ENCODE measurements at regions not wholly inside any gene's neighbourhood (a gene's known extent, or its start where the extent isn't known, plus 50 kb on each side); places are given as distances from the start of the nearest gene placed in this dataset.
"Not testable (repeated sequence)": the region's sequence is repeated elsewhere in the genome, so short reads cannot be mapped to it uniquely, and the experiment has no call there.

DNA sequence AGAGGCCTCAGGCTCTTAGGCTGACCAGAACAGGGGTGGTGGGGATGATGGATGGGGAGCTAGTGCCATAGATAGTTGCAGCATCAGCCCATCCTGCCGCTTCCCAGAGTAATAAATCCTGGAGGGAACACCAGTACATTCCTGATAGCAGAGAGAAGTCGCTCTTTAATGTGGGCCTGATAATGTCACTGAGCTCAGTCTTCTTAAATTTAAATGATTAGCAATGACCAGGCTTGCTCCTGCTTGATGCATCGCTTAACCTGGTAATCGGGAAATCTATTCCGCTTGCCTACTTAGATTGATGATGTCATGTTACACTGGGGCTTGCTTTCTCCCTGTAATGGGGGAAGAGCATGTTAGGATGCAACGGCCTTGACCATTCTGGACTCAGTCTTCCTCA lies 218.6 kb upstream of the PLXNA2 start:
- ATAC-seq (no peak), DNase-seq (ENCODE audit: low spot score in 2 of 2) (no peak)
- no peak overlapping the region for H3K4me3 Mint-ChIP-seq
- no peak overlapping the region for H3K27ac Mint-ChIP-seq
- no peaks in the 10 kb centered on the region for H3K9me3 Mint-ChIP-seq
- H3K36me3 Mint-ChIP-seq = no peaks in the 10 kb centered on the region
- no peaks in the 10 kb centered on the region for H3K4me1 Mint-ChIP-seq

DNA sequence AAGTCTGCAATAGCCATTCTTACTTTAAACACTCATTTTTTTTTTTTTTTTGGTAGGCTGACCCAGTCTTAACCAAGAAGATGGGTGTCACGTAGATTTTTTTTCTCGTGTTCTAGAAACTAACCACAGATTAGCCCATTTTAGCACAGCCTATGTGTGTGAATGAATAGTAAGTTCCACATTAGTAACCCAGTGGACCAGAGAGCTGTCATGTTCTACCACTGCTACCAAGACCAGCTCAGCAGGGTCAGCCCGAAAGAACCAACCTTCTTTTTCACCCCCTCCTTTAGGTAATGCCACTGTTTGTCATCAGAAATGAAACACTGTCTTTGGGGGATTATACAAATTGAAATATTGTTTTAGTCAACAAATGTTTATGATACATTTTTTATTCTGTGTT lies 221.1 kb upstream of the PLXNA2 start:
- no peak overlapping the region for H3K27ac Mint-ChIP-seq
- no peak overlapping the region for H3K4me3 Mint-ChIP-seq
- DNase-seq (ENCODE audit: low spot score in 2 of 2) (no peak), ATAC-seq (no peak)
- no peaks in the 10 kb centered on the region for H3K9me3 Mint-ChIP-seq
- no peaks in the 10 kb centered on the region for H3K4me1 Mint-ChIP-seq
- no peaks in the 10 kb centered on the region for H3K36me3 Mint-ChIP-seq

DNA sequence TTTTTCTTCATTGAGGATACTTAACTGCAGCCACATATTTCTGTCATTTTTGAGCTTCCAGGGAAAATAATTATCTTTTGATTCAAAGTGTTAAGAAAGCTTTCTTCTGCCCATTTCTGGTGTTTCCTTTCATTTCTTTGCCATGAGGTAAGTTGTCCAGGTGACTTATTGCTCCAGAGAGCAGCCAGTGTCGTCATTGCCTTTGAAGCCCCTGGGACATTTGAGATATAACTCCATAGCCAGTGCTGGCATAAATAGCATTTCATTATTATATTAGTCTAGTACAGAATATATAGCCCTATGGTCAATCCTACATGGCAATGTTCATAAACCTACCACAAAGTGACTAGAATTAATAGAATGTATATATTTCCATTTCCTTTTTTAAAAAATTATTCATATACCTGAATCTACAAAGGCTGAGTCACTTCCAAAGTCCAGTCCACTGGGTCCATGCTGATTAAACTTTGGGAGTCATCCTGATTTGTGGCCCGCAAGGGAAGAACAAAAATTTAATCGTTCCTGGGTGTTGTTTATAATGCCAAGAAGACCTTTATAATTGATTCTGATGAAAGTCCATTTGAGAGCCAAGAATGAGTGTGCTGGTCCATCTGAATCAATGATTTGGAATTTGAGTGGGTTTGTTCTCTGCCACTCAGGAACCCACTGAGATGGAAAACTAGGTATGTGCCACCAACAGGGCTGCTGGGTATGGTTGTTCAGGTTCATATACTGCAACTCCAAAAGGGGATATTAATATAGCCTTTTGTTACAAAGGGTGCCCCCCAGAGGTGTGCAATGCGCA lies 221.8 kb upstream of the PLXNA2 start:
- Mint-ChIP-seq H3K36me3 (no peaks in the 10 kb centered on the region), H3K27ac (no peak overlapping the region), H3K9me3 (no peaks in the 10 kb centered on the region), H3K4me3 (no peak overlapping the region), H3K4me1 (no peaks in the 10 kb centered on the region)
- DNase-seq (ENCODE audit: low spot score in 2 of 2) = no peak
- no peak for ATAC-seq

DNA sequence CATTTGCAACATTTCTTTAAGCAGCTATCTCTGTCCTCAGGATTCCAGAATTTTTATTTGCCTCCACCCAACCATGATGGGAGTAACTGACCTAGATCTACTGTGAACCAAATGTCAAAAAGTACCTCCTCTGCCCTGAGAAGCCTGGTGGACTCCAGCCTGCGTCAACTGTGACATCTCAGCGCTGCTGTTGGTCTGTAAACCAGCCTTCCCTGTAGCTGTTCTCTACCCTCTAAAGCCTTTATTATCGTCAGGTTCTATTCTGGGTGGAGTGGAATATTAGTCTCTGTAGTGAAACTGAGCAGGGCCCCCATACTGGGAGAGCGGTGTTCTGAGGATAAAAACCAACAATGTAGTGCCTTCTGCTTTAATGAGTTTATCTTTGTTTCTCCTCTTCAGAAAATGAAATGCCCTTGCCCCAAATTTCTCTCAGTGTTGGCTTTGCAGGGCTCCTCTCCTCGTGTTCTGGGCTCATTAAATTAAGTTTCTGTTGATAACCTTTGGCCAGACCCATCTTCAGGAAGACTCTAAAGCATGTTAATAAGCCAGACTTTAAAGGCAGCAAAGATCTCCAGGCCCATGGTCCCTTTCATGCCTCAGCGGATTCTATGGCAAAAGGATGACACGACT lies 223.1 kb upstream of the PLXNA2 start:
- no peak for ATAC-seq
- H3K36me3 Mint-ChIP-seq = no peaks in the 10 kb centered on the region
- no peak overlapping the region for H3K27ac Mint-ChIP-seq
- H3K4me3 Mint-ChIP-seq = no peak overlapping the region
- no peak for DNase-seq (ENCODE audit: low spot score in 2 of 2)
- no peaks in the 10 kb centered on the region for H3K9me3 Mint-ChIP-seq
- H3K4me1 Mint-ChIP-seq = no peaks in the 10 kb centered on the region

DNA sequence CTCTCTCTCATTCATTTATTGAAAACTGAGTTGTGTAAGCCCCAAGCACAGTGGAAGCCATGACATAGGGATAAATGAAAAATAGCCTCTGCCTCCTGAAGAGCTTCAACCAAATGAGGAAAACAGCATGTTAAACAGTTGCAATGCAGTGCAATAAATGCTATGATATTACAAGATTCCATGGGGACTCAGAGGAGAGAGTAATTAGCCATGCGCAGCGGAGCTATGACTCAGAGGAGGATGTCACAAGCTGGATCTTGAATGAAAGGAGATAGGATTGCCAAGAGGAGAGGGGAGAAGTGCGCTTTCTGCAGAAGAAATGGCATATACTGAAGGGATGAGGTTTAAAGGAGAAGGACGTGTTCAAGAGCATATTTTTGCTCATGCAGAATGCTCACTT lies 231.3 kb upstream of the PLXNA2 start:
- ATAC-seq = no peak
- no peak overlapping the region for H3K4me3 Mint-ChIP-seq
- no peak for DNase-seq (ENCODE audit: low spot score in 2 of 2)
- no peaks in the 10 kb centered on the region for H3K36me3 Mint-ChIP-seq
- H3K4me1 Mint-ChIP-seq = no peaks in the 10 kb centered on the region
- H3K27ac Mint-ChIP-seq = no peak overlapping the region
- H3K9me3 Mint-ChIP-seq = no peaks in the 10 kb centered on the region

DNA sequence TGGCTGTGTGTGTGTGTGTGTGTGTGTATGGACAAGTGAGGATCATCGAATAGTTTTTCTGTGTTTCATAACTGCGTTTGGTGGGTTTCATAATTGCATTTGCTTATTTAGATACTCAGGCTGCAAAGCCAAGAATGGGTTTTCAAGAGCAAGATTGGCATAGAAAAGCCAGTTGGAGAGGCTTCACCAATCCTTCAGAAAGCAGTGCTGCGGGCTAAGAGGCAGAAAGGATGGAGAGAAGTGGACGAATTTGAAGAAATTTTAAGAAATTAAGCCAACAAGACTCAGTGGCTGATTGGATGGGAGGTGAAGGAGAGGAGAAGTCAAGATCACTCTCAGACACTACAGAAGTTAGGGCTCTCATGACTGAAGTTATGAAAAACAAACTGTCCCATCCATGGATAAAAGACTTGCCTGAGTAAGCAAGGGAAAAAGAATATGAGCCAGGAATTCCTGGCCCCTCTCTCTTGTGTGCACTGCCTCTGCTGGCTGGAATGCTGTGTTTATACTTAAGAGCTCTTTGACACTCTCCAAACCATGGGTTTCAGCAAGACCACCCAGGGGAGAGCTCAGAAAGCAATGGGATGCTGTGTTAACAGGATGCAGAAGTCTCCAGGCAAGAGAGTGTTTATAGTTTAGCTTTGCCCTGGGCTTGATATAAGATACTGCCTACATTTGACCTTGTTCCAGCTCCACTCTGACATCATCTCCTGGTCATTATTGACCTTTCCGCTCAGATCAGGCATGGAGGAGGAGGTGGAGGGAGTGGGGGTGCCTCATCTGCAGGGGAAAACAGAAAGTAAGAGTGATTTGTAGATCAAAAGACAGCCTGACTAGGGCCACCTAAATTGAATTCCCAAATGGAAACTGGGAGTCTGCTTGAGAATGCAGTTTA lies 232.0 kb upstream of the PLXNA2 start:
- Mint-ChIP-seq H3K27ac (no peak overlapping the region), H3K36me3 (no peaks in the 10 kb centered on the region), H3K4me1 (no peaks in the 10 kb centered on the region), H3K4me3 (no peak overlapping the region), H3K9me3 (no peaks in the 10 kb centered on the region)
- ATAC-seq (no peak), DNase-seq (ENCODE audit: low spot score in 2 of 2) (no peak)

DNA sequence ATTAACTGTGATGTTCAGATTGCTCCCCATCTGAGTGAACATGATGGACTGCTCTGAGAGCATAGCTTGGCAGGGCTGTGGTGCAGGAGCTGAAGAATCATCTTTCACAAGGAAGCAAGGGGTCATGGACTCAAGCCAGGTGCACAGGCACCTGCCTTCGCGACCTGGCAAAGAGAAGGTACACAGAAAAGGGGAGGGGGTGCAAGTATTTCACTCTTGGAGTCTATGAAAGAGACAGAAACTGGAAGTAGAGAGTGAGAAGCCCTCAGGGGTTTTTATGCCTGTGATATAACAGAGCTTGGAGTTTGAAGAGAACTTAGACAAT lies 232.6 kb upstream of the PLXNA2 start:
- DNase-seq (ENCODE audit: low spot score in 2 of 2) (no peak), ATAC-seq (no peak)
- Mint-ChIP-seq H3K4me3 (no peak overlapping the region), H3K4me1 (no peaks in the 10 kb centered on the region), H3K9me3 (no peaks in the 10 kb centered on the region), H3K27ac (no peak overlapping the region), H3K36me3 (no peaks in the 10 kb centered on the region)

DNA sequence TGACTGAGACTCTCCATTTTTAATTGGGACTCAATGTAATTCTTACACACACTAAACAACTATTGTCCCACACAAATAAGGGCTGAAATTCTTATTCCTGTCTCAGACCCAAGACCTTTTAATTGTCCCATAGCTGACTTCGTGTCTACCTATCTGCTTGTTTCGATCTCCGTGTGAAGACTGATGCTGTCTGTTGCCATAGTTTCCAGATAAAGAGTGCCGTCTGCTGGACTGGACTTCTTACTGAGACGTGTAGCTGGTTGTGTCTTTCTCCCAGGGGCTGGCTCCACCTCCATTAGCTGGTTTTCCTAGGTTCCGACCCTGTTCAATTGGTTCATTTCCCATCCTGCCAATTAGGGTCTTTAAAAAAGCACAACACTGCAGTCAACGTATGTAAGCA lies 235.3 kb upstream of the PLXNA2 start:
- no peak for ATAC-seq
- Mint-ChIP-seq H3K4me3 (no peak overlapping the region), H3K36me3 (no peaks in the 10 kb centered on the region), H3K27ac (no peak overlapping the region), H3K9me3 (no peaks in the 10 kb centered on the region), H3K4me1 (no peaks in the 10 kb centered on the region)
- no peak for DNase-seq (ENCODE audit: low spot score in 2 of 2)

- H3K4me1 Mint-ChIP-seq = no peaks in the 10 kb centered on the region
- no peaks in the 10 kb centered on the region for H3K36me3 Mint-ChIP-seq
- DNase-seq (ENCODE audit: low spot score in 2 of 2) = no peak
- ATAC-seq = no peak
- H3K4me3 Mint-ChIP-seq = no peak overlapping the region
- H3K27ac Mint-ChIP-seq = no peak overlapping the region
- no peaks in the 10 kb centered on the region for H3K9me3 Mint-ChIP-seq
These were observed 241.3 kb upstream of the PLXNA2 start for GRCh38 chr1:208485512-208485911.

GRCh38 chr1:208486677-208487076 lies 242.5 kb upstream of the PLXNA2 start:
- Mint-ChIP-seq H3K4me3 (no peak overlapping the region), H3K9me3 (no peaks in the 10 kb centered on the region)

DNA sequence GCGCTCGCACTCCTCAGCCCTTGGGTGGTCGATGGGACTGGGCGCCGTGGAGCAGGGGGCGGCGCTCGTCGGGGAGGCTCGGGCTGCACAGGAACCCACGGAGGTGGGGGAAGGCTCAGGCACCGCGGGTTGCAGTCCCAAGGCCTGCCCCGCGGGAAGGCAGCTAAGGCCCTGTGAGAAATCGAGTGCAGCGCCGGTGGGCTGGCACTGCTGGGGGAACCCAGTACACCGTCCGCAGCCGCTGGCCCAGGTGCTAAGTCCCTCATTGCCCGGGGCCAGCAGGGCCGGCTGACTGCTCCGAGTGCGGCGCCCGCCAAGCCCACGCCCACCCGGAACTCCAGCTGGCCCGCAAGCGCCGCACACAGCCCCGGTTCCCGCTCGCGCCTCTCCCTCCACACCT lies 244.2 kb upstream of the PLXNA2 start:
- DNase-seq (ENCODE audit: low spot score in 2 of 2); H3K27ac Mint-ChIP-seq; H3K9me3 Mint-ChIP-seq; ATAC-seq; H3K36me3 Mint-ChIP-seq; H3K4me3 Mint-ChIP-seq; H3K4me1 Mint-ChIP-seq: not testable (repeated sequence)

More at GRCh38 chr1:208486677-208487076, 242.5 kb upstream of the PLXNA2 start:
- no peaks in the 10 kb centered on the region for H3K36me3 Mint-ChIP-seq
- DNase-seq (ENCODE audit: low spot score in 2 of 2) (no peak), ATAC-seq (no peak)
- H3K27ac Mint-ChIP-seq = no peak overlapping the region
- no peaks in the 10 kb centered on the region for H3K4me1 Mint-ChIP-seq

GRCh38 chr1:208496467-208497371 lies 252.5 kb upstream of the PLXNA2 start:
- ATAC-seq (no peak), DNase-seq (ENCODE audit: low spot score in 2 of 2) (no peak)
- Mint-ChIP-seq H3K4me3 (no peak overlapping the region), H3K27ac (no peak overlapping the region), H3K9me3 (peaks cover 6% of the 10 kb centered on the region), H3K4me1 (no peaks in the 10 kb centered on the region), H3K36me3 (no peaks in the 10 kb centered on the region)

DNA sequence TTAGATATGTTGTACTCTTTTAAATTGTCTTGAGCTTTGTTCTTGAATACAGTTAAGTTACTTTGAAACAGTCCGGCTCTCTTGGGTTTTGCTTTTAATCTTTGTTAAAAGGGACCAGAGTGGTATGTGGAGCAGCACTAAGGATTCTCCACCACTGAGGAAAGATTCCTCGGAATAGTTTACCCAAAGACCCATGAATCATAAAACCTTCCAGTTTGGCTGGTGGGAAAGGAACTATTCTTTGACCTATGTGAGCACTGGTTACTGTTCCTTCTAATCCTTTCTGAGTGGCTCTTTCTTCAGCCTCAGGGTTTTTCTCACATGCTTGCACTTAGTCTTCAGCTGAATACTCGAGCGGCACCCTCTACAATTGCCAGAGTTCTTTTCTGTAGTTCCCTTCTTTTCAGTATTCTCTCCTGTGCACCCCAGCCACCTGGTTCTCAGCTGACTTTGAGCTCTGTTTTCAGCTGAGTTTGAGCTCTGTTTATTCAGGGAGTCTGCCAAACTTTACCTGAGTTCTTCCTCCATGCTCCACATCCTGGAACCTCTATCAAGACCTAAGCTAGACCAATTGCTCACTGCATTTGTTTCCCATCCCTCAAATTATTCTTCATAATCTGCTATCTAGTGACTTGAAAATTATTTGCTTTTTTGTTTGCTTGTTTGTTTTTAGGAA lies 253.8 kb upstream of the PLXNA2 start:
- H3K36me3 Mint-ChIP-seq = no peaks in the 10 kb centered on the region
- H3K9me3 Mint-ChIP-seq = peaks cover 6% of the 10 kb centered on the region
- H3K4me1 Mint-ChIP-seq = no peaks in the 10 kb centered on the region
- no peak overlapping the region for H3K27ac Mint-ChIP-seq
- no peak for ATAC-seq
- H3K4me3 Mint-ChIP-seq = no peak overlapping the region
- no peak for DNase-seq (ENCODE audit: low spot score in 2 of 2)

DNA sequence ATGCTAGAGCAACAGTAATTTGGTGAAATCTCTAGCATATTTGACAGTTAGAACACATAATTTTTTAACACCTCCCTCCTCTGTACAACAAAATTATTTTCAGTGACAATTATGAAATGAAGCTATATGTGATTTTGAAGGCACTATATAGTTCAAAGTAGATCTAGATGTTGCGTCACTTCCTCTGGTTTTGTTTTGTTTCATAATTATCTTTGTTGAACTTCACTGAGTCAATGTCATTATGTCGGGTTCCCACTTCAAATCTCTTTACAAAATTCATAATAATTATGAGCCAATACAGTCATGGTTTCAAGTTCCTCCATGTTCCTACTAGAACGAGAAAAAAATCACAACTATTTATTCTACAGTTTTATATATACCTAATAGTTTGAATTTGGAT lies 254.8 kb upstream of the PLXNA2 start:
- Mint-ChIP-seq H3K27ac (no peak overlapping the region), H3K4me1 (no peaks in the 10 kb centered on the region), H3K36me3 (no peaks in the 10 kb centered on the region), H3K9me3 (peaks cover 2% of the 10 kb centered on the region), H3K4me3 (no peak overlapping the region)
- DNase-seq (ENCODE audit: low spot score in 2 of 2) (no peak), ATAC-seq (no peak)
